Mesothelial cell of epicardium (in vitro differentiated cells): ENCODE measurements at regions not wholly inside any gene's neighbourhood (a gene's known extent, or its start where the extent isn't known, plus 50 kb on each side); places are given as distances from the start of the nearest gene placed in this dataset.

Experiments used
- DNase-seq, 2 experiments: peaks; one replicate each; pipeline ENCODE4 v3.0.0; 2021; ENCODE audit warnings: low spot score in 2 of 2; ENCODE audit not compliant: unreplicated experiment in 2 of 2
- H3K27ac Mint-ChIP-seq: 2 replicates; pipeline ENCODE4 v1.8.0; 2021; ENCODE audit warnings: mixed read lengths
- H3K27me3 Mint-ChIP-seq: 2 replicates; pipeline ENCODE4 v1.8.0; 2021; ENCODE audit warnings: low read depth, mixed read lengths
- H3K36me3 Mint-ChIP-seq: 2 replicates; pipeline ENCODE4 v1.8.0; 2021; ENCODE audit warnings: mixed read lengths
- H3K4me1 Mint-ChIP-seq: 2 replicates; pipeline ENCODE4 v1.8.0; 2021; ENCODE audit warnings: mixed read lengths
- H3K4me3 Mint-ChIP-seq: 2 replicates; pipeline ENCODE4 v1.8.0; 2021; ENCODE audit warnings: mild to moderate bottlenecking, moderate library complexity, mixed read lengths
- H3K9me3 Mint-ChIP-seq: 2 replicates; pipeline ENCODE4 v1.8.0; 2021; ENCODE audit warnings: mixed read lengths
- CTCF ChIP-seq: fragments of 200-600 bp; sonication (generic); IDR thresholded peaks from one replicate; pipeline ENCODE4 v1.5.0; 2021; ENCODE audit warnings: antibody characterized with exemption; ENCODE audit not compliant: unreplicated experiment

- H3K36me3 Mint-ChIP-seq = no peaks in the 10 kb centered on the region
- no peak overlapping the region for H3K4me3 Mint-ChIP-seq
- no peak overlapping the region for H3K27ac Mint-ChIP-seq
- H3K4me1 Mint-ChIP-seq = peaks cover 15% of the 10 kb centered on the region
- no peak for TF ChIP-seq CTCF
- H3K27me3 Mint-ChIP-seq = no peaks in the 10 kb centered on the region
- DNase-seq = no peak
- H3K9me3 Mint-ChIP-seq = no peaks in the 10 kb centered on the region
These were observed 685.8 kb upstream of the CCDC54 start for GRCh38 chr3:106691476-106691875.

GRCh38 chr3:106692624-106693023 is 684.6 kb upstream of the CCDC54 start:
- no peak for DNase-seq
- Mint-ChIP-seq H3K4me3 (no peak overlapping the region), H3K4me1 (peaks cover 15% of the 10 kb centered on the region), H3K27me3 (no peaks in the 10 kb centered on the region), H3K9me3 (no peaks in the 10 kb centered on the region), H3K36me3 (no peaks in the 10 kb centered on the region), H3K27ac (no peak overlapping the region)
- TF ChIP-seq CTCF = no peak

GRCh38 chr3:106699122-106699521 is 678.1 kb upstream of the CCDC54 start:
- DNase-seq = no peak
- Mint-ChIP-seq H3K4me1 (peaks cover 26% of the 10 kb centered on the region), H3K9me3 (no peaks in the 10 kb centered on the region), H3K36me3 (no peaks in the 10 kb centered on the region), H3K27me3 (no peaks in the 10 kb centered on the region), H3K27ac (no peak overlapping the region), H3K4me3 (no peak overlapping the region)
- TF ChIP-seq CTCF = no peak

GRCh38 chr3:106700981-106701380 is 676.3 kb upstream of the CCDC54 start:
- H3K27me3 Mint-ChIP-seq = no peaks in the 10 kb centered on the region
- TF ChIP-seq CTCF = no peak
- no peaks in the 10 kb centered on the region for H3K36me3 Mint-ChIP-seq
- no peak for DNase-seq
- no peak overlapping the region for H3K4me3 Mint-ChIP-seq
- no peak overlapping the region for H3K27ac Mint-ChIP-seq
- no peaks in the 10 kb centered on the region for H3K9me3 Mint-ChIP-seq
- H3K4me1 Mint-ChIP-seq = peaks cover 11% of the 10 kb centered on the region

GRCh38 chr3:106703524-106703923 is 673.7 kb upstream of the CCDC54 start:
- Mint-ChIP-seq H3K36me3 (no peaks in the 10 kb centered on the region), H3K27me3 (no peaks in the 10 kb centered on the region), H3K4me3 (no peak overlapping the region), H3K9me3 (no peaks in the 10 kb centered on the region), H3K27ac (no peak overlapping the region), H3K4me1 (peaks cover 9% of the 10 kb centered on the region)
- no peak for TF ChIP-seq CTCF
- no peak for DNase-seq

- TF ChIP-seq CTCF = no peak
- no peak overlapping the region for H3K27ac Mint-ChIP-seq
- peaks cover 13% of the 10 kb centered on the region for H3K4me1 Mint-ChIP-seq
- H3K36me3 Mint-ChIP-seq = no peaks in the 10 kb centered on the region
- no peak overlapping the region for H3K4me3 Mint-ChIP-seq
- peaks cover 3% of the 10 kb centered on the region for H3K9me3 Mint-ChIP-seq
- DNase-seq = no peak
- no peaks in the 10 kb centered on the region for H3K27me3 Mint-ChIP-seq
These were observed 669.9 kb upstream of the CCDC54 start for GRCh38 chr3:106707347-106707746.
